NCI-H1694 (cell line): ENCODE measurements at regions not wholly inside any gene's neighbourhood (a gene's known extent, or its start where the extent isn't known, plus 50 kb on each side); places are given as distances from the start of the nearest gene placed in this dataset.
"Not testable (repeated sequence)": the region's sequence is repeated elsewhere in the genome, so short reads cannot be mapped to it uniquely, and the experiment has no call there.

ENCODE experiments used
- DNase-seq: peaks from one replicate; lab custom pipeline; 2025; lab: John Stamatoyannopoulos, UW

GRCh38 chr3:78087134-78087533 is 1047.2 kb downstream of the ROBO2 start:
- DNase-seq = no peak

GRCh38 chr3:78088006-78088405 is 1048.1 kb downstream of the ROBO2 start:
- DNase-seq = no peak

GRCh38 chr3:78090382-78090781 is 1050.5 kb downstream of the ROBO2 start:
- DNase-seq = no peak

- DNase-seq = no peak
Measured at GRCh38 chr3:78091478-78092119, 1051.7 kb downstream of the ROBO2 start.

GRCh38 chr3:78092574-78092973 is 1052.7 kb downstream of the ROBO2 start:
- not testable (repeated sequence) for DNase-seq

GRCh38 chr3:78096488-78097255 is 1056.8 kb downstream of the ROBO2 start:
- no peak for DNase-seq

- no peak for DNase-seq
Measured at GRCh38 chr3:78098367-78098766, 1058.5 kb downstream of the ROBO2 start.

- no peak for DNase-seq
Measured at GRCh38 chr3:78101384-78101783, 1061.5 kb downstream of the ROBO2 start.

- not testable (repeated sequence) for DNase-seq
Measured at GRCh38 chr3:78108269-78108961, 1068.5 kb downstream of the ROBO2 start.

- no peak for DNase-seq
Measured at GRCh38 chr3:78112291-78113010, 1072.6 kb downstream of the ROBO2 start.

- no peak for DNase-seq
Measured at GRCh38 chr3:78115983-78116382, 1076.1 kb downstream of the ROBO2 start.

GRCh38 chr3:78116874-78117273 is 1077.0 kb downstream of the ROBO2 start:
- DNase-seq = no peak

GRCh38 chr3:78123058-78123457 is 1083.2 kb downstream of the ROBO2 start:
- no peak for DNase-seq

GRCh38 chr3:78129707-78130106 is 1089.8 kb downstream of the ROBO2 start:
- DNase-seq = no peak

- DNase-seq = no peak
Measured at GRCh38 chr3:78130741-78131290, 1090.9 kb downstream of the ROBO2 start.

GRCh38 chr3:78134496-78134895 is 1094.6 kb downstream of the ROBO2 start:
- no peak for DNase-seq

GRCh38 chr3:78139166-78139565 is 1099.3 kb downstream of the ROBO2 start:
- no peak for DNase-seq

- no peak for DNase-seq
Measured at GRCh38 chr3:78140274-78140673, 1100.4 kb downstream of the ROBO2 start.

- DNase-seq = no peak
Measured at GRCh38 chr3:78140866-78141265, 1101.0 kb downstream of the ROBO2 start.

GRCh38 chr3:78141269-78141668 is 1101.4 kb downstream of the ROBO2 start:
- no peak for DNase-seq

GRCh38 chr3:78143000-78143399 is 1103.1 kb downstream of the ROBO2 start:
- DNase-seq = no peak
